Right lobe of liver (tissue), 4 donors: ENCODE measurements at regions not wholly inside any gene's neighbourhood (a gene's known extent, or its start where the extent isn't known, plus 50 kb on each side); places are given as distances from the start of the nearest gene placed in this dataset.

Experiments used
- POLR2A ChIP-seq: fragments of 450-650 bp; IDR thresholded peaks from one replicate; pipeline ENCODE4 v1.6.1; 2017; ENCODE audit warnings: antibody characterized with exemption, mild to moderate bottlenecking
- TF ChIP-seq, protein P1 (sequence below), 4 donors: fragments of 200-600 bp in 3 of 4; fragments of 450-650 bp in 1 of 4; IDR thresholded peaks; one replicate each; pipeline versions ENCODE4 v1.5.1 to v1.8.0; 2016 to 2022; ENCODE audit warnings: antibody characterized with exemption in 4 of 4, mild to moderate bottlenecking in 2 of 4
- donor health status: DM: no; HTN: no; CAD: no.
- donor health status: DM: no; HTN: no; CAD: no.
- donor health status: DM: no; HTN: yes; CAD: no.

- TF ChIP-seq POLR2A = no peak
- TF ChIP-seq, protein P1, sequence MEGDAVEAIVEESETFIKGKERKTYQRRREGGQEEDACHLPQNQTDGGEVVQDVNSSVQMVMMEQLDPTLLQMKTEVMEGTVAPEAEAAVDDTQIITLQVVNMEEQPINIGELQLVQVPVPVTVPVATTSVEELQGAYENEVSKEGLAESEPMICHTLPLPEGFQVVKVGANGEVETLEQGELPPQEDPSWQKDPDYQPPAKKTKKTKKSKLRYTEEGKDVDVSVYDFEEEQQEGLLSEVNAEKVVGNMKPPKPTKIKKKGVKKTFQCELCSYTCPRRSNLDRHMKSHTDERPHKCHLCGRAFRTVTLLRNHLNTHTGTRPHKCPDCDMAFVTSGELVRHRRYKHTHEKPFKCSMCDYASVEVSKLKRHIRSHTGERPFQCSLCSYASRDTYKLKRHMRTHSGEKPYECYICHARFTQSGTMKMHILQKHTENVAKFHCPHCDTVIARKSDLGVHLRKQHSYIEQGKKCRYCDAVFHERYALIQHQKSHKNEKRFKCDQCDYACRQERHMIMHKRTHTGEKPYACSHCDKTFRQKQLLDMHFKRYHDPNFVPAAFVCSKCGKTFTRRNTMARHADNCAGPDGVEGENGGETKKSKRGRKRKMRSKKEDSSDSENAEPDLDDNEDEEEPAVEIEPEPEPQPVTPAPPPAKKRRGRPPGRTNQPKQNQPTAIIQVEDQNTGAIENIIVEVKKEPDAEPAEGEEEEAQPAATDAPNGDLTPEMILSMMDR (IDR thresholded peaks at IDR 0.05) = no peak
Measured at GRCh38 chr14:104460791-104461651, 118.5 kb upstream of the C14orf180 start.
